Calu3 (cell line): ENCODE measurements at regions not wholly inside any gene's neighbourhood (a gene's known extent, or its start where the extent isn't known, plus 50 kb on each side); places are given as distances from the start of the nearest gene placed in this dataset.

Experiments
- BruUV-seq: library from RNA; stranded (reverse); fragments of 400-500 nt; replicated peaks from 2 replicates; lab custom pipeline; 2021; lab: Mats Ljungman, UMichigan
- CTCF ChIA-PET: fragments of 300-600 bp; sonication (Branson Sonifier 250); formaldehyde crosslinking; loops from one replicate; lab custom pipeline; 2022; ENCODE audit warnings: antibody characterized with exemption; lab: Charles Lee
- DNase-seq: peaks from one replicate; pipeline ENCODE4 v3.0.0; 2022
- H3K27ac Mint-ChIP-seq: one replicate; pipeline ENCODE4 v1.8.0; 2022; ENCODE audit warnings: mixed read lengths; ENCODE audit not compliant: unreplicated experiment
- H3K27me3 Mint-ChIP-seq: one replicate; pipeline ENCODE4 v1.8.0; 2022; ENCODE audit warnings: mixed read lengths; ENCODE audit not compliant: unreplicated experiment
- H3K36me3 Mint-ChIP-seq: one replicate; pipeline ENCODE4 v1.8.0; 2022; ENCODE audit warnings: mild to moderate bottlenecking, moderate library complexity, mixed read lengths; ENCODE audit not compliant: insufficient read depth, unreplicated experiment
- H3K4me1 Mint-ChIP-seq: one replicate; pipeline ENCODE4 v1.8.0; 2022; ENCODE audit warnings: mild to moderate bottlenecking, low read depth, mixed read lengths; ENCODE audit not compliant: unreplicated experiment
- H3K4me3 Mint-ChIP-seq: one replicate; pipeline ENCODE4 v1.8.0; 2022; ENCODE audit warnings: mild to moderate bottlenecking, low read depth, moderate library complexity, mixed read lengths; ENCODE audit not compliant: unreplicated experiment
- H3K9me3 Mint-ChIP-seq: one replicate; pipeline ENCODE4 v1.8.0; 2022; ENCODE audit warnings: low read depth, mixed read lengths; ENCODE audit not compliant: unreplicated experiment
- CTCF ChIP-seq: fragments of 200-600 bp; IDR thresholded peaks from one replicate; pipeline ENCODE4 v1.8.0; 2022; ENCODE audit warnings: antibody characterized with exemption; ENCODE audit not compliant: unreplicated experiment
- intact Hi-C: fragments of 100-400 bp; cut with micrococcal nuclease; formaldehyde crosslinking; loops from one replicate; pipeline ENCODE4 v1.10.0; 2022; ENCODE audit not compliant: unreplicated experiment

GRCh38 chr1:116231752-116232151, 120.6 kb downstream of the MAB21L3 start:
- TF ChIP-seq CTCF: no peak
- no peaks in the 10 kb centered on the region for H3K27me3 Mint-ChIP-seq
- CTCF ChIA-PET: no interaction called here
- BruUV-seq: no TSS peak
- H3K27ac Mint-ChIP-seq: no peak overlapping the region
- no peaks in the 10 kb centered on the region for H3K4me1 Mint-ChIP-seq
- H3K36me3 Mint-ChIP-seq: no peaks in the 10 kb centered on the region
- intact Hi-C loops: no loop called here
- H3K9me3 Mint-ChIP-seq: no peaks in the 10 kb centered on the region
- no peak for DNase-seq
- H3K4me3 Mint-ChIP-seq: no peak overlapping the region

- no peak overlapping the region for H3K4me3 Mint-ChIP-seq
- H3K9me3 Mint-ChIP-seq: no peaks in the 10 kb centered on the region
- no TSS peak for BruUV-seq
- no peak for DNase-seq
- CTCF ChIA-PET: no interaction called here
- no peak overlapping the region for H3K27ac Mint-ChIP-seq
- no peaks in the 10 kb centered on the region for H3K36me3 Mint-ChIP-seq
- TF ChIP-seq CTCF: no peak
- intact Hi-C loops: no loop called here
- no peaks in the 10 kb centered on the region for H3K4me1 Mint-ChIP-seq
- no peaks in the 10 kb centered on the region for H3K27me3 Mint-ChIP-seq
Measured at GRCh38 chr1:116232989-116233514, 121.9 kb downstream of the MAB21L3 start.

GRCh38 chr1:116234429-116234828, 123.2 kb downstream of the MAB21L3 start:
- CTCF ChIA-PET: interaction anchor here (0.6 kb wide), 1 partner anchor 534 kb away, joined by 3 read pairs; no protein-coding TSS in a partner anchor
- H3K36me3 Mint-ChIP-seq: no peaks in the 10 kb centered on the region
- H3K27ac Mint-ChIP-seq: no peak overlapping the region
- TF ChIP-seq CTCF: no peak
- H3K9me3 Mint-ChIP-seq: no peaks in the 10 kb centered on the region
- H3K27me3 Mint-ChIP-seq: no peaks in the 10 kb centered on the region
- no peak for DNase-seq
- BruUV-seq: no TSS peak
- H3K4me1 Mint-ChIP-seq: no peaks in the 10 kb centered on the region
- no peak overlapping the region for H3K4me3 Mint-ChIP-seq
- intact Hi-C loops: no loop called here

GRCh38 chr1:116239916-116240315, 128.7 kb downstream of the MAB21L3 start:
- no peaks in the 10 kb centered on the region for H3K27me3 Mint-ChIP-seq
- no peak overlapping the region for H3K27ac Mint-ChIP-seq
- no peaks in the 10 kb centered on the region for H3K9me3 Mint-ChIP-seq
- no peak for DNase-seq
- no peak for TF ChIP-seq CTCF
- H3K4me1 Mint-ChIP-seq: no peaks in the 10 kb centered on the region
- BruUV-seq: no TSS peak
- CTCF ChIA-PET: no interaction called here
- no peak overlapping the region for H3K4me3 Mint-ChIP-seq
- intact Hi-C loops: no loop called here
- no peaks in the 10 kb centered on the region for H3K36me3 Mint-ChIP-seq
